T follicular helper cell (primary cell): ENCODE measurements at regions not wholly inside any gene's neighbourhood (a gene's known extent, or its start where the extent isn't known, plus 50 kb on each side); places are given as distances from the start of the nearest gene placed in this dataset.
"Not testable (repeated sequence)": the region's sequence is repeated elsewhere in the genome, so short reads cannot be mapped to it uniquely, and the experiment has no call there.

ENCODE experiments used
- DNase-seq: peaks from one replicate; pipeline ENCODE4 v3.0.0-alpha.2; 2020; ENCODE audit warnings: low read depth

DNA sequence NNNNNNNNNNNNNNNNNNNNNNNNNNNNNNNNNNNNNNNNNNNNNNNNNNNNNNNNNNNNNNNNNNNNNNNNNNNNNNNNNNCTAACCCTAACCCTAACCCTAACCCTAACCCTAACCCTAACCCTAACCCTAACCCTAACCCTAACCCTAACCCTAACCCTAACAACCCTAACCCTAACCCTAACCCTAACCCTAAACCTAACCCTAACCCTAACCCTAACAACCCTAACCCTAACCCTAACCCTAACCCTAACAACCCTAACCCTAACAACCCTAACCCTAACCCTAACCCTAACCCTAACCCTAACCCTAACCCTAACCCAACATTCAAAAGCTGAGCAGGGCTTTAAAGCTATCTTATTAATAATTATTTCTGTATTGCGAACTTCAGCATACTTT, 182.5 kb upstream of the FAM20C start:
- not testable (repeated sequence) for DNase-seq

GRCh38 chr7:32565-33280, 159.6 kb upstream of the FAM20C start:
- DNase-seq = not testable (repeated sequence)

DNA sequence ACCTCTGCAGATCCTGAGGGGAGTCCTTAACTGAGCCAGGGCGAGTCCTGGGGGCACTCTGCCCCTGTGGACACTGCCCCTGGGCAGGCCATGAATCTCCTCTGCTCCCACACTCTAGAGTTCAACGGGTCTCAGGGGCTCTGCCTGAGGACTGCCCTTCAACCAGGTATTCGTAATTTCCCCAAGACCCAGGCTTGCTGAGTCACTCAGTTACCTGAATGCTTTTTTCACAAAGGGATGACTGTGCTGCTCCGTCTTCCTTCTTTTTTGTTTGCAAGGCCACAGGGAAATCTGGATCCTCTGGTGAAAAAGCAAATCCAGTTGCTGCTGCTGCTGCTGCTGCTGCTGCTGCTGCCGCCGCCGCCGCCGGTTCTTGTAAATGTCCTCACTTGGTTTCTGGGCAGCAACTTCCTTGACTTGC, 157.2 kb upstream of the FAM20C start:
- DNase-seq = not testable (repeated sequence)

- DNase-seq = not testable (repeated sequence)
Measured at GRCh38 chr7:36539-36938, 155.8 kb upstream of the FAM20C start.

DNA sequence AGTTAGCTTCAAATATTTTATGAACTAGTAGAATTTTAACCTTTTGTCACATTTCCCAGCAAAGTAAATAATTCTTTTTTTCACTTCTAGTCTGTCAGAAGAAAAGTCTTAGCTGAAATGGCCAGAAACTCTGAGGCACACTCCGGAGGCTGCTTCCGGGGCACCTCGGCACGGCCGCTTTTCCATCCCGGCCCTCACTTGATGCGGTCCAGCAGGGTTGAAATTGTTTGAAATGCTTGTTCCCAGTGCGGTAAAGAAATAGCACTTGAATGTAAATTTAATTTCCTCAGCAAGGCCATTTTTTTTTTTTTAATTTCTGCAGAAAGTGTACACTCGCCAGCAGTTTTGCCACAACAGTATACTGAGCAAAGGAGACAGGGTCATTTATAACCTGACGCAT, 154.7 kb upstream of the FAM20C start:
- DNase-seq = not testable (repeated sequence)

GRCh38 chr7:38444-38843, 153.9 kb upstream of the FAM20C start:
- DNase-seq = not testable (repeated sequence)

- not testable (repeated sequence) for DNase-seq
Measured at GRCh38 chr7:39984-40740, 152.2 kb upstream of the FAM20C start.

- no peak for DNase-seq
Measured at GRCh38 chr7:40799-41750, 151.3 kb upstream of the FAM20C start.

- no peak for DNase-seq
Measured at GRCh38 chr7:41917-42565, 150.3 kb upstream of the FAM20C start.

DNA sequence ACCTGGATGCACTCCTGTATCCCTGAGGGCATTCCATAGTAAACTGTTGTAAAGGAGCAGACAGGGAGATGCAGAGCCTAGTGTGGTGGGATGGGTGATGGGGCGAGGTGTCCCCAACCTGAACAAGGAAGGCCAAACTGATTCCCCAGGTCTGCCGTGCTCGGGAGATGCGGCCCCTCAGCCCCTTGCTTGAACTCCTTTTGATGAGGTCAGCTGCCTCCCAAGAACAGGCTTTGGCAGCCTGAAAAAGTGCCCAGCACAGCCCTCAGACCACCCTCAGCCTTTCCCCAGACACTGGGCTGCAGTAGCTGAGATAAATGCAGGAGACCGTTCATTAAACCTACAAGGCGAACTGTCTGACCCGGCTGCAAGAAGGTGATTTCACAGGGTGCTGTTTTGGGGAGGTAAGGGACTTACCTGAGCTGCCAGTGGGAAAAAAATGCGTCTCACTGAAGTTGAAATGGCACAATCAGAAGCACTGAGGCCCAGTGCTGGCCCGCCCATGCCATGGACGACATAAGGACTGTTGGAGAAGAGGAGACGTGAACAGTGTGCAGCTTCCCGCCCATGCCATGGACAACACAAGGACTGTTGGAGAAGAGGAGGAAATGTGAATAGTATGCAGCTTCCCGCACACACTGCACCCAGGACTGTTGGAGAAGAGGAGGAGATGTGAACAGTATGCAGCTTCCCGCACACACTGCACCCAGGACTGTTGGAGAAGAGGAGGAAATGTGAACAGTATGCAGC, 148.4 kb upstream of the FAM20C start:
- DNase-seq = no peak

GRCh38 chr7:44541-44896, 147.9 kb upstream of the FAM20C start:
- DNase-seq = no peak

DNA sequence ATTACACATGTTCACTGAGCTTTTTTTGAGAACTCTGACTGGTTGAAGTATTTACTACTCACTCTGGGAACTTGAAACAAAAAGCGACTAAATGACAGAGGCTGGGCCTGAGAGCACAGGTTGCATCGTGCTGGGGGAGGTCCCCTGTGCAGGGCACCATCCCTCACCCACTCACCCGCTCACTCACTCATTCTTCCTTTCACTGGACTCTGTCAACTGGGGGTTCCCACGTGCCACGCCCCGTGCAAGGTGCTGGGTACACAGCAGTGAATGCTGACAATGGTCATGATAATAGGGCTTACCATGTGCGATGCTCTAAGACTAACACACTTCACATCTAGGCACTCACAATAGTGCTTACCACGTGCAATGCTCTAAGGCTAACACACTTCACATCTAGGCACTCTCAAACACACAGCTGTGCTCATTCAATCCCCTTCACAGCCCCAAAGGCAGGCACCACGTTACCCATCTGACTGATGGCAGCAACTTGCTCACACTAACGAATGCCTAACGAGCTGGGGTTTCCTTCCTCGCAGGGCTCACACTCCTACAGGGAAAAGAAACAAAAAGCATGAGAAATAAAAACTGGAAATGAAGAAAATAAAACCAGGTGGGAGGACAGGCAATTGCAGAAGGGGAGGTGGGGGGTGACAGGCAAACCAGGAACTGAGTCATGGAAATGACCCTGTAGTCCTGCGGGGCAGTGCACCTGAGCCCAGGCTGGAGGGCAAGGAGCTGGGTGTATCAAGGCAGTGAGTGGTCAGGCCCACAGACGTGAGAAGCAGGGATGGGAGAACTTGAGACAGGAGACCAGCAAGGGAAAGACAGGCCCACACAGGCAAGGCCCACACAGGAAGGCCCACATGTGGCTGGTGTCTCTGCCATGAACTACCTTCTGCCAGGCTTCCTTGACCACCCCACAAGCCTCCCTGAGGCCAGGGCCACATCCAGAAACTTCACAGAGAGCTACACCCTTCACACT, 147.0 kb upstream of the FAM20C start:
- DNase-seq = no peak

- DNase-seq = no peak
Measured at GRCh38 chr7:46123-46829, 146.1 kb upstream of the FAM20C start.

GRCh38 chr7:46830-47140, 145.6 kb upstream of the FAM20C start:
- DNase-seq = no peak

DNA sequence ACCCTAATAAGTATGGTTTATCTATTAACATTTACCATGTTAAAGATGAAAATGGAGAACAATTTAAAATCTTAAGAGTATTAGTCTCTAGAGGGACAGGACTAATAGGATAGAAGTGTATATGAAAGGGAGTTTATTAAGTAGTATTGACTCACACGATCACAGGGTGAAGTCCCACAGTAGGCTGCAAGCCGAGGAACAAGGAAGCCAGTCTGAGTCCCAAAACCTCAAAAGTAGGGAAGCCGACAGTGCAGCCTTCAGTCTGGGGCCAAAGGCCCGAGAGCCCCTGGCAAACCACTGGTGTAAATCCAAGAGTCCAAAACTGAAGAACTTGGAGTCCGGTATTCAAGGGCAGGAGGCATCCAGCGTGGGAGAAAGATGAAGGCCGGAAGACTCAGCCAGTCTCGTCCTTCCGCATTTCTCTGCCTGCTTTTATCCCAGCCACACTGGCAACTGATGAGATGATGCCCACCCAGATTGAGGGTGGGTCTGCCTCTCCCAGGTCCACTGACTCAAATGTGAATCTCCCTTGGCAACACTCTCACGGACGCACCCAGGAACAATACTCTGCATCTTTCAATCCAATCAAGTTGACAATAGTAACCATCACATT, 140.8 kb upstream of the FAM20C start:
- no peak for DNase-seq

- no peak for DNase-seq
Measured at GRCh38 chr7:52100-52499, 140.3 kb upstream of the FAM20C start.

- DNase-seq = no peak
Measured at GRCh38 chr7:53531-53930, 138.8 kb upstream of the FAM20C start.

- no peak for DNase-seq
Measured at GRCh38 chr7:54615-55014, 137.8 kb upstream of the FAM20C start.

GRCh38 chr7:55690-56248, 136.6 kb upstream of the FAM20C start:
- no peak for DNase-seq
